ENCODE measurements at regions not wholly inside any gene's neighbourhood (a gene's known extent, or its start where the extent isn't known, plus 50 kb on each side); places are given as distances from the start of the nearest gene placed in this dataset.

DNA sequence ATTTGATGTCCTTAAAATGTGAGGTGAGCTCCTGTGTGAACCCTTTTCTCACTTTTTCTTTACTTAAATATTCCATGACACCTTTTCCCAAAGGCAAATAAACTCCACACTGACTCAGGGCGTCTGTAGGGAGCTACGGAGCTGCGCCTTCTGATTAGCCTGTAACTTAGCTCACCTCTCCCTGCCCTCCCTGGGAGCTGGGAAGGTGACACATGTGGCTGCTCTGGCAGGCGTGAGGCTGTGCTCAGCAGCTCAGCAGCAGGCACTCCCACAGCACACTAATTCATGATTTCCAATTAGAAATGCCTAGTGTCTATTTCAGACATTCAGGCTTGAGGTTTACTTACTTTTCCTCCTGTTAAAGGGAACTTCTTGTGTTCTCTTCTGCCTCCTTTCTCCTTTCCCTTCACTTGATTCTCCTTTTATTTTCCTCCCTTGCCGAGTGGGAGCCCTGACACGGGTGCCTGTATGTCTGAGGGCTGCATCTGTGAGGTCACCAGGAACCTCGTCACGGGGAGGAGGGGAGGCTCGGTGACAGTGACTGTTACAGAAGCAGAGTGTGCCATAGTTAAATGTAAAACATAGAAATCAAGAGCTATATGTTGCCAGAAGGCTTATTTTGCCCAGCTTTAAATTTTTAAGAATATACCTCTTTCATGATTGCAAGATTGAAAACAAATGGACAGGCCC, 437.1 kb downstream of the DCDC2C start:
- no peak overlapping the region for H3K4me3 ChIP-seq
- H3K9me3 ChIP-seq (replicated peaks) = peaks cover 8% of the 10 kb centered on the region
- no peaks in the 10 kb centered on the region for H3K36me3 ChIP-seq
- H3K27ac ChIP-seq = no peak overlapping the region
- H3K27me3 ChIP-seq (replicated peaks) = no peaks in the 10 kb centered on the region
- DNase-seq (ENCODE audit: low read depth in 1 of 2, low spot score in 2 of 2) = no peak
- H3K4me1 ChIP-seq (replicated peaks) = no peaks in the 10 kb centered on the region

DNA sequence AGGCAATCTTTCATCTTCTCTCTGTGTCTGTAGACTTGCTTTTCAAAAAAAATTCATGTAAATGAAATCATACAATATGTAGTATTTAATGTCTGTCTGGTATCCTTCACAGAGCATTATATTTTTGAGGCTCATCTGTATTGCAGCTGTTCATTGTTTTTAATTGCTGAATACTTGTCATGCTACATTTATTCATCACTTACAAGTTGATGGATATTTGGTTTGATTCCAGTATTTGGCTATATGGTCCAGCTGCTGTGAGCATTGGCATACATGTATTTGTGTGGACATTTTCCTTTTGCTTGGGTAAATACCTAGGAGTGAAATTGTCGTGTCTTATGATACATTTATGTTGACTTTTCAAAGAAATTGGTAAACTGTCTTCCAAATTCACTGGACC, 441.4 kb downstream of the DCDC2C start:
- no peak overlapping the region for H3K4me3 ChIP-seq
- no peaks in the 10 kb centered on the region for H3K27me3 ChIP-seq (replicated peaks)
- 0 out of 2 replicates have a peak, but pooled peaks cover 4% of the 10 kb centered on the region for H3K9me3 ChIP-seq (replicated peaks)
- H3K36me3 ChIP-seq = no peaks in the 10 kb centered on the region
- no peak for DNase-seq (ENCODE audit: low read depth in 1 of 2, low spot score in 2 of 2)
- H3K27ac ChIP-seq = no peak overlapping the region
- H3K4me1 ChIP-seq (replicated peaks) = no peaks in the 10 kb centered on the region

DNA sequence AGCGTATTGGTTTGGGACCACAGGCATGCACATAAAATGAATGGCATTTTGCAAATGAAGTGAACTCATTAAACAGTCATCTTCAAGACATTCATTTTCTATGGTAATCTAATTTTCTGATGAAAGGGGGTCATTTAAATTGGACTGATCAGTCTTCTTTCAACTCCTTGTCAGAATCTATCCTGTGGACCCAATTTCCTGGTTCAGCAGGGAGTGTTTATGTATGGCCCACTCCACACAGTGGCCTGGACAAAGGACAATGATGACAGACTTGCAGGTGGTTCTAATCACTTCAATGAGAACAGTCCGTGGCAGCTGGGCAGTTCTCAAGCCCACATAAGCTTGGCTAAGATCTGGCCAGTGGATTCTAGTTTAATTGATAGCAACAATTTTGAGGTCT, 448.1 kb downstream of the DCDC2C start:
- H3K36me3 ChIP-seq = no peaks in the 10 kb centered on the region
- DNase-seq (ENCODE audit: low read depth in 1 of 2, low spot score in 2 of 2) = no peak
- no peak overlapping the region for H3K27ac ChIP-seq
- peaks cover 15% of the 10 kb centered on the region for H3K9me3 ChIP-seq (replicated peaks)
- H3K27me3 ChIP-seq (replicated peaks) = no peaks in the 10 kb centered on the region
- no peaks in the 10 kb centered on the region for H3K4me1 ChIP-seq (replicated peaks)
- no peak overlapping the region for H3K4me3 ChIP-seq

DNA sequence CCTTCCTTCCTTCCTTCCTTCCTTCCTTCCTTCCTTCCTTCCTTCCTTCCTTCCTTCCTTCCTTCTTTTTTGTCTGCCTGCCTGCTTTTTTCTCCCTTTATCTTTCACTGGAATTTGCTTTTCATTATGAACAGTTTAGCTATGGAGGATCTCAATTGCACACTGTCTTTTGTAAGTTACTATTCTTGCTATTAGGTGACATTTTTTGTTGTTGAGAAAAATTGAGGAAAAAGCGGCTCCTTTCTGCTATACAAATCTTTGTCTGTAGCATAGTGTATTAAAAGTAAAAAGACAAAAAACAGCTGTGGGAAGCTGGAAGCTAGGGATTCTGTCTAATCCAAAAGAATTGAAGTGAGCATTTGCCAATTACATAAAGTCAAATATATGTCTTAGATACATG, 448.7 kb downstream of the DCDC2C start:
- H3K27ac ChIP-seq = no peak overlapping the region
- H3K4me1 ChIP-seq (replicated peaks) = no peaks in the 10 kb centered on the region
- no peaks in the 10 kb centered on the region for H3K27me3 ChIP-seq (replicated peaks)
- peaks cover 15% of the 10 kb centered on the region for H3K9me3 ChIP-seq (replicated peaks)
- H3K4me3 ChIP-seq = no peak overlapping the region
- no peak for DNase-seq (ENCODE audit: low read depth in 1 of 2, low spot score in 2 of 2)
- H3K36me3 ChIP-seq = no peaks in the 10 kb centered on the region

DNA sequence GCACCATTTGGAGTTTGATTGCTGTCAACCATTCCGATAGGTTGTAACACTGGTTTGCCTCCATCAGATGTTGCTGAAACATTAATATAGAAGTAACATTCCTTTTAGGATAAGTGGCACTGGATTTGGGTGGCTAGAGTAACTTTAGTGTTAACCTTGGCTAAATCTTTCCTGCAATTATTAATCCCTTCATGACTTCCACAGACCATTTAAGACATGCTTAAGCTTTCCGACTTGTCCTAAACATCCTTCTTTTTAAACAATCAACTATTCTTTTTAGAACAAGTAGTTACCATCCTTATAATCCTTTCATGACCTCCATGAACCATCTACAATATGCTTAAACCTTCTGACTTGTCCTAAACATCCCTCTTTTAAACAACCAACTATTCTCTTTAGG, 465.5 kb downstream of the DCDC2C start:
- 0 out of 2 replicates have a peak, but pooled peaks cover 2% of the 10 kb centered on the region for H3K27me3 ChIP-seq (replicated peaks)
- peaks cover 11% of the 10 kb centered on the region for H3K9me3 ChIP-seq (replicated peaks)
- H3K36me3 ChIP-seq = no peaks in the 10 kb centered on the region
- no peak overlapping the region for H3K4me3 ChIP-seq
- H3K27ac ChIP-seq = no peak overlapping the region
- no peaks in the 10 kb centered on the region for H3K4me1 ChIP-seq (replicated peaks)
- no peak for DNase-seq (ENCODE audit: low read depth in 1 of 2, low spot score in 2 of 2)

DNA sequence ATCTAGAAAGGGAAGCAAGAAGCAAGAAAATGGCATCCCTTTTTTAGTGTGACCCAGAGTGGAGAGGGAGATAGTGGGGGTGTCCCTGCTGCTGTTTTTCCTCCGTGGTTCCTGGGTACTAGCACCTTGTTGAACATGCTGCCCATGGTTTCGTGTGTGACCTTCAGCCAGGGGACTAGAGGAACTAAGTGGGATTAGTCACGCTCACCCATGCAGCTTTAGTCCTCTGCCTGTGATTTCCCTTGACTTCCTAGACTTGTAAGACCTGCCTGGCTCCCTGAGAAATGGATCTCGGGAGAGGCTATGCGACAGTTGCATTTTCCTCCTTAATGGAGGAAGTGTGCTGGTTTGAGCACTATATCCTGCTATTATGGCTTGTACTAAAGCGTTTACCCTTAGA, 471.4 kb downstream of the DCDC2C start:
- DNase-seq (ENCODE audit: low read depth in 1 of 2, low spot score in 2 of 2) = no peak
- H3K4me3 ChIP-seq = no peak overlapping the region
- no peaks in the 10 kb centered on the region for H3K4me1 ChIP-seq (replicated peaks)
- H3K36me3 ChIP-seq = no peaks in the 10 kb centered on the region
- no peak overlapping the region for H3K27ac ChIP-seq
- 0 out of 2 replicates have a peak, but pooled peaks cover 2% of the 10 kb centered on the region for H3K27me3 ChIP-seq (replicated peaks)
- peaks cover 10% of the 10 kb centered on the region for H3K9me3 ChIP-seq (replicated peaks)

DNA sequence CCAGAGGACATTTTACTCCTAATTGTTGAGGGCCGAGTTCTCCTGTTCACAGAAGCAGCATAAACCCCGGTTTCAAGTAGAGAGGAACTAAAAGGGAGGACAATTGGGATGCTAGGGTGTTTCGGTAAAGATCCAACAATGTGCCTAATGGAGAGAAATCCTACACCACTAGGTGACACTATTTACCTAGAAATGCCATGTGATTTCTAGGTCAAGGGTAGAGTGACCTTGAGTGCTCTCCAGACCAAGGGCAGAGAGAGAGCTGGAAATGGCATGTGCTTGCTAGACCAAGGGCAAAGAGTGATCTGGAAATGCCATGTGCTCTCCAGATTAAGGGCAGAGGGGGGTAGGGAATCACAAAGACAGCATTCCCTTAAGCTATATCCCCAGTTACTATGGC, 472.0 kb downstream of the DCDC2C start:
- 0 out of 2 replicates have a peak, but pooled peaks cover 2% of the 10 kb centered on the region for H3K27me3 ChIP-seq (replicated peaks)
- no peaks in the 10 kb centered on the region for H3K36me3 ChIP-seq
- no peak for DNase-seq (ENCODE audit: low read depth in 1 of 2, low spot score in 2 of 2)
- peaks cover 10% of the 10 kb centered on the region for H3K9me3 ChIP-seq (replicated peaks)
- no peak overlapping the region for H3K4me3 ChIP-seq
- H3K4me1 ChIP-seq (replicated peaks) = no peaks in the 10 kb centered on the region
- no peak overlapping the region for H3K27ac ChIP-seq

DNA sequence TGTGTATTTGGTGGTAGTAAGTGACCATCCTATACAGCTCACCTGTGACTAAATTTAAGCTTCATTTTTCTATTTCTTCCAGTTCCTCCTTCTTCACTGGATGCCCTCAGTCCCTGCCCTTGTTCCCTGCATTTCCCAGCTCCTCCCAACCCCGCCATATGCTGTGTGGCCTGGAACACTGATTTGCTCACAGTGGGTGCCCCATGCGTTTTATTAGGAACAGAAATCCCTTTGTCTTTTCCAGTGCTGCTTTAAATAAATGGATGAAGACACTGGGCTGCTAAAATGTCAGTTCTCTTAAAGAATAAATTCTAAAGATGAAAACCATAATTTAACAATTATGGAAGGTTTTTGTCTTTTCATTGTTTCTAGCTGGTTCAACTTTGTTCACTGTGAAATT, 477.3 kb downstream of the DCDC2C start:
- DNase-seq (ENCODE audit: low read depth in 1 of 2, low spot score in 2 of 2) = no peak
- peaks cover 5% of the 10 kb centered on the region; the same call in 1 of the 2 replicates for H3K9me3 ChIP-seq (replicated peaks)
- H3K27ac ChIP-seq = no peak overlapping the region
- H3K27me3 ChIP-seq (replicated peaks) = no peaks in the 10 kb centered on the region
- no peak overlapping the region for H3K4me3 ChIP-seq
- no peaks in the 10 kb centered on the region for H3K36me3 ChIP-seq
- H3K4me1 ChIP-seq (replicated peaks) = no peaks in the 10 kb centered on the region

DNA sequence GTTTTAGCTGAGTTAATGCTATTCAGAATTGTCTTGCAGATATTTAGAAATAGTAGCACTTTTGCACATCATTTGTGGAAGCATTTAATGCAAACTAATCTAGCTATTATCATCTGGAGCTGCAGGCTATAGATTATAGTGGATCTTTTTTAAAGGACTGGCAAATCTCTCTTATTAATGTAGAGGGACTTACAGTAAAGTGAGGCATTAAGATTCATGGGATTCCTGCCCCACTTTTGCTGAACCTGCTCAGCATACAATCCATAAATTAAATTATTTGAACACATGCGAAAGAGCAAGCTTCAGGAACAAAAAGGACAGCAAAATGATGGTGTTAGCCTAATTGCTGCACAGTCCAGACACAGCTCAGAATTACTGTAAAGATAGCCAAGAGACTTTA, 477.7 kb downstream of the DCDC2C start:
- H3K9me3 ChIP-seq (replicated peaks) = peaks cover 5% of the 10 kb centered on the region; the same call in 1 of the 2 replicates
- no peaks in the 10 kb centered on the region for H3K36me3 ChIP-seq
- DNase-seq (ENCODE audit: low read depth in 1 of 2, low spot score in 2 of 2) = no peak
- H3K27ac ChIP-seq = no peak overlapping the region
- H3K27me3 ChIP-seq (replicated peaks) = no peaks in the 10 kb centered on the region
- no peak overlapping the region for H3K4me3 ChIP-seq
- no peaks in the 10 kb centered on the region for H3K4me1 ChIP-seq (replicated peaks)

DNA sequence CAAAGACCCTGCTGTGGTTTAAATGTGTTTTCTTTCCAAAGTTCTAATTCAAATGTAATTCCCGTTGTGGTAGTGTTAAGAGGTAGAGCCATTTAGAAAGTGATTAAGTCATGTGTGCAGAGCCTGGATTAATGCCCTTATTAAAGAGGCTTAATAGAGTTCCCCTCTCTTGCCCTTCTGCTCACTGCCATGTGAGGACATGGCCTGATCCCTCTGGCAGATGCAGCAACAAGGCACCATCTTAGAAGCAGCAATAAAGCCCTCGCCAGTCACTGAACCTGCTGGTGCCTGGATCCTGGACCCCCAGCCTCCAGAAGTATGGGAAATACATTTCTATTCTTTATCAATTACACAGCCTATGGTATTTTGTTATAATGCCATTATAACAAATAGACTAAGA, 485.2 kb downstream of the DCDC2C start:
- H3K27ac ChIP-seq = no peak overlapping the region
- H3K4me3 ChIP-seq = no peak overlapping the region

DNA sequence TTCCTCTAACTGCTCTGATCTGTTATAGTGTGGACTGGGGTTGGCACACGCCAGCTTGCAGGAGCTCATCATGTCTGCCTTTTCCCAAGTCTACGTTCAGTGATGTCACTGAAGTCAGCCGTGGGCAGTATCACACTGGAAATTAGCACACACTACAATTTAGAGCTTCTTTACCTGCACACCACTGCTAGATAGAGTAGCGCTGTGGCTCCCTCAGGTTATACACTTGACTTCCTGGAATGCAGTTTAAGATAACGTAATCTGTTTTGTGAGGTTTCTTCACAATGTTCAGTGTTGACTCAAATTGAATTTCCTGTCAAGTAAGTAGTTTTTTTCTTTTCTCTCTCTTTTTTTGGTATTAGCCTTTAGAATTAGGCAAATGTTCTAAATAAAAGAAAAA, 487.2 kb downstream of the DCDC2C start:
- no peak for DNase-seq (ENCODE audit: low read depth in 1 of 2, low spot score in 2 of 2)
- H3K27me3 ChIP-seq (replicated peaks) = no peaks in the 10 kb centered on the region
- H3K9me3 ChIP-seq (replicated peaks) = peaks cover 7% of the 10 kb centered on the region
- no peaks in the 10 kb centered on the region for H3K4me1 ChIP-seq (replicated peaks)
- H3K27ac ChIP-seq = no peak overlapping the region
- no peaks in the 10 kb centered on the region for H3K36me3 ChIP-seq
- no peak overlapping the region for H3K4me3 ChIP-seq

More for the DNA sequence above, 485.2 kb downstream of the DCDC2C start:
- no peaks in the 10 kb centered on the region for H3K4me1 ChIP-seq (replicated peaks)
- no peaks in the 10 kb centered on the region for H3K27me3 ChIP-seq (replicated peaks)
- H3K9me3 ChIP-seq (replicated peaks) = peaks cover 7% of the 10 kb centered on the region; the same call in 1 of the 2 replicates
- no peaks in the 10 kb centered on the region for H3K36me3 ChIP-seq
- no peak for DNase-seq (ENCODE audit: low read depth in 1 of 2, low spot score in 2 of 2)

DNA sequence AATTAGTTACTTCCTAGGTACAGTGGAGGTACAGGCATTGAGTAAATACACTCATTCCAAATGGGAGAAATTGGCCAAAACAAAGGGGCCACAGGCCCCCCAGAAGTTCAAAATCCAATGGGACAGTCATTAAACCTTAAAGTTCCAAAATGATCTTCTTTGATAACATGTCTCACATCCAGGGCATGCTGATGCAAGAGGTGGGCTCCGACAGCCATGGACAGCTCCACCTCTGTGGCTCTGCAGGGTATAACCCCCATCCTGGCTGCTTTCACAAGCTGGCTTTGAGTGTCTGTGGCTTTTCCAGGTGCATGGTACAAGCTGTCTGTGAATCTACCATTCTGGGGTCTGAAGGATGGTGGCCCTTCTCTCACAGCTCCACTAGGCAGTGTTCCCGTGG, 488.7 kb downstream of the DCDC2C start:
- Histone ChIP-seq H3K27me3 (replicated peaks) (no peaks in the 10 kb centered on the region), H3K9me3 (replicated peaks) (peaks cover 9% of the 10 kb centered on the region), H3K36me3 (no peaks in the 10 kb centered on the region), H3K27ac (no peak overlapping the region), H3K4me1 (replicated peaks) (no peaks in the 10 kb centered on the region), H3K4me3 (no peak overlapping the region)
- no peak for DNase-seq (ENCODE audit: low read depth in 1 of 2, low spot score in 2 of 2)

DNA sequence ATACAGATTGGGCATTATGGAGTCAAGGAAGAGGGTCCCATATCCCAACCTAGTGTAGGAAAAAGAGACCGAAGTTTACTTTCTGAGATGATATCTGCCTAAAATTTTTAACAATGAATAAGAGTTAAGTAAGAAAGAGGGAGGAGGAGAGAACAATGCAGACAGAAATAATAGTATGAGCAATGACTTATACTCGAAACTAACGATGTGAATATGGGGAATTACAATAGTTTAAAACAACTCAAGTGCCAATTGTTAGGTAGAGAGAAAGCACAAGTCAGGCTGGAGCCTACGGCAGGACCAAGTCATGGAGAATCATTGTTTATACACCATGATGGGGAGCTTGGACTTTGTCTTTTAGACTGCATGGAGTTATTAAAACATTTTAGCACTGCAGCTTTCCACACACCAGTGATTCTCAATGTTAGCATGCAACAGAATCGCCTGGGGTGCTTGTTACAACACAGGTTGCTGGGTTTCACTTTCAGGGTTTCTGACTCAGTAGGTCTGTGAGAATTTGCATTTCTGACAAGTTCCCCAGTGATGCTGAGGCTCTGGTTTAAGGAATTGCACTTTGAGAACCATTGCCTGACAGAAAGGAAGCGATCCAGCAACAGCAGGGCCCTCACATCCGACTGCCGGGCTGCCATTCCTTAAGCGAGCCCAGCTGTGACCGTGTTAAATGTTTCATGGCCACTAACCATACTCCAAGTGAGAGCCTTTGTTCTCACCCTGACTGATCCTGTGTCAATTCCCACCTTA, 511.2 kb downstream of the DCDC2C start:
- Histone ChIP-seq H3K27me3 (replicated peaks) (no peaks in the 10 kb centered on the region), H3K36me3 (no peaks in the 10 kb centered on the region), H3K27ac (no peak overlapping the region), H3K4me1 (replicated peaks) (no peaks in the 10 kb centered on the region), H3K4me3 (no peak overlapping the region), H3K9me3 (replicated peaks) (0 out of 2 replicates have a peak, but pooled peaks cover 7% of the 10 kb centered on the region)
- no peak for DNase-seq (ENCODE audit: low read depth in 1 of 2, low spot score in 2 of 2)

DNA sequence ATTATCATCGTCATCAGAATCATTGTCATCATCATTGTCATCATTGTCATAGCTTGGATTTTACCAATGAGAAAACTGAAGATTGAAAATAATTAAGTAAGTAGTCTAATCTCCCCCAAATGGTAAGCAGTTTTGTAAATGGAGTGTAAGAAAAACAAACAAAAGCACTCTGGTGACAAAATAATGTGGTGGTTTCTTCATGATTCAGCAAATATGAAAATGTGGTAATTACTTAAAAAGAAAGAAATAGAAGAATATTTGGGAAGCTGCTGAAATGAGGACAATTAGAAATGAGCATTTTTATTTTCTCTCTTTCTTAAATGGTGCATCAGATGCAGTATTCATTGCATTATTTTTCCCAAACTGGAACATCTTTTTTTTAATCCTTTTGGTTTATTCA, 514.4 kb downstream of the DCDC2C start:
- Histone ChIP-seq H3K4me1 (replicated peaks) (no peaks in the 10 kb centered on the region), H3K9me3 (replicated peaks) (peaks cover 8% of the 10 kb centered on the region; the same call in 1 of the 2 replicates), H3K4me3 (no peak overlapping the region), H3K27ac (no peak overlapping the region), H3K27me3 (replicated peaks) (no peaks in the 10 kb centered on the region), H3K36me3 (no peaks in the 10 kb centered on the region)
- no peak for DNase-seq (ENCODE audit: low read depth in 1 of 2, low spot score in 2 of 2)

Data from SJSA1 (cell line).